ENCODE measurements at regions not wholly inside any gene's neighbourhood (a gene's known extent, or its start where the extent isn't known, plus 50 kb on each side); places are given as distances from the start of the nearest gene placed in this dataset.
"Not testable (repeated sequence)": the region's sequence is repeated elsewhere in the genome, so short reads cannot be mapped to it uniquely, and the experiment has no call there.

DNA sequence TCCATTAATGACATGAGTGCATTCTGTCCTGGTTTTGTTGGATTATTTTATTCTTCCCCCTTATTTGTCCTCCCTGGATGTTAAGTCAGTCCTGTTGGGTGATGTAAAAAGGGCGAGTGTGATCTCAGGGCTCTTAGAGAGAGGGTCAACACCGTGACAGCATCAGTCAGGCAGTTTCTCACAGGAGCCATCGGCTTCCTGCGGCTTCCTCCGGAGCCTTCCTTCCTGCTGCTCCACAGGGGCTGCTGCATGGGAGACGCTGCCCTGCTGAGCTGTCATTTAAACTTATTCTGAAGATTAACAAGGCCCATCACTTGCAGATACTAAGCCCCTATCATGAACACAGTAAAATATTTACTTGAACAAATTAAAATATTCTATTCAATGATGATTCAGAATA, 211.3 kb downstream of the SPATA31A1 start:
- TF ChIP-seq, protein P1, sequence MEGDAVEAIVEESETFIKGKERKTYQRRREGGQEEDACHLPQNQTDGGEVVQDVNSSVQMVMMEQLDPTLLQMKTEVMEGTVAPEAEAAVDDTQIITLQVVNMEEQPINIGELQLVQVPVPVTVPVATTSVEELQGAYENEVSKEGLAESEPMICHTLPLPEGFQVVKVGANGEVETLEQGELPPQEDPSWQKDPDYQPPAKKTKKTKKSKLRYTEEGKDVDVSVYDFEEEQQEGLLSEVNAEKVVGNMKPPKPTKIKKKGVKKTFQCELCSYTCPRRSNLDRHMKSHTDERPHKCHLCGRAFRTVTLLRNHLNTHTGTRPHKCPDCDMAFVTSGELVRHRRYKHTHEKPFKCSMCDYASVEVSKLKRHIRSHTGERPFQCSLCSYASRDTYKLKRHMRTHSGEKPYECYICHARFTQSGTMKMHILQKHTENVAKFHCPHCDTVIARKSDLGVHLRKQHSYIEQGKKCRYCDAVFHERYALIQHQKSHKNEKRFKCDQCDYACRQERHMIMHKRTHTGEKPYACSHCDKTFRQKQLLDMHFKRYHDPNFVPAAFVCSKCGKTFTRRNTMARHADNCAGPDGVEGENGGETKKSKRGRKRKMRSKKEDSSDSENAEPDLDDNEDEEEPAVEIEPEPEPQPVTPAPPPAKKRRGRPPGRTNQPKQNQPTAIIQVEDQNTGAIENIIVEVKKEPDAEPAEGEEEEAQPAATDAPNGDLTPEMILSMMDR (IDR thresholded peaks at IDR 0.05; ENCODE audit: low read depth, low read length, poor library complexity, severe bottlenecking): not testable (repeated sequence)
- not testable (repeated sequence) for TF ChIP-seq EZH2phosphoT487 (IDR thresholded peaks at IDR 0.05; ENCODE audit: borderline replicate concordance, low read length)
